ENCODE measurements at regions not wholly inside any gene's neighbourhood (a gene's known extent, or its start where the extent isn't known, plus 50 kb on each side); places are given as distances from the start of the nearest gene placed in this dataset.

DNA sequence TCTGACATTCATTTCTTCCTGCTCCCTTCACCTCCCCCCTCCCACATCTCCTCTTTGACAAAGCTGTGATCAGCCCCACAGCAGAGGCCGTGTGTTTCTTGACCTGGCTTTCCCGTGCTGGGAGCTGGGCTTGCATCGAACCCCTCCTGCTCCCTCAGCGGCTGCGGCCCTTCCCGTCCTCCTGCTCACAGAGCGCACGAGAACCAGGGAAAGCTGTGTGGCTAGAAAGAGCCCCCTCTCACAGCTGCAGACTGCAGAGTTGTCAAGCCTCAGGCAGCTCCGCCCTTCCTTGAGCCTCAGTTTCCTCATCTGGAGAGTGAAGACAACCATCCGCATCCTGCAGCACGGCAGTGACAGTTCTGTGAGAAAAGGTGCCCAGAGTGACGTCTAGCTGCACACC lies 65.7 kb upstream of the GLI2 start:
- no peak for DNase-seq

DNA sequence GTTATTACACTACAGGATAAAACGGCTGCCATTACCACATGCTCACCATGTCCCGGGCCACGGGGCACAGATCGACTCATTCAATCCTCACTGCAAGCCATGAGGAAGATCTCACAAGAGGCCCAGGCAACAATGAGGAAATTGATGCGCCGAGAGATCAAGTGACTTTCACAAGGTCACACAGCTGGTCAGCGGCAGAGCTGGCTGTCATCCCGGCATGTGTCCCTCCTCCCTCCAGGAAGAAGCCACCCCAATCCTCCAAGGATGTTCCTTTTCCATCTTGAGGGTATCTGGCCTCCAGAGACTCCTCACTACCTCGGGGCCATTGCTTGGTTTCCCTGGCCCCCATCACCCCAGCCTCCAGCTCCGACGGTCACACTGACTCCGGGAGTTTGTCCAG lies 65.3 kb upstream of the GLI2 start:
- no peak for DNase-seq

- DNase-seq = no peak
Measured at GRCh38 chr2:120670771-120671480, 64.7 kb upstream of the GLI2 start.

DNA sequence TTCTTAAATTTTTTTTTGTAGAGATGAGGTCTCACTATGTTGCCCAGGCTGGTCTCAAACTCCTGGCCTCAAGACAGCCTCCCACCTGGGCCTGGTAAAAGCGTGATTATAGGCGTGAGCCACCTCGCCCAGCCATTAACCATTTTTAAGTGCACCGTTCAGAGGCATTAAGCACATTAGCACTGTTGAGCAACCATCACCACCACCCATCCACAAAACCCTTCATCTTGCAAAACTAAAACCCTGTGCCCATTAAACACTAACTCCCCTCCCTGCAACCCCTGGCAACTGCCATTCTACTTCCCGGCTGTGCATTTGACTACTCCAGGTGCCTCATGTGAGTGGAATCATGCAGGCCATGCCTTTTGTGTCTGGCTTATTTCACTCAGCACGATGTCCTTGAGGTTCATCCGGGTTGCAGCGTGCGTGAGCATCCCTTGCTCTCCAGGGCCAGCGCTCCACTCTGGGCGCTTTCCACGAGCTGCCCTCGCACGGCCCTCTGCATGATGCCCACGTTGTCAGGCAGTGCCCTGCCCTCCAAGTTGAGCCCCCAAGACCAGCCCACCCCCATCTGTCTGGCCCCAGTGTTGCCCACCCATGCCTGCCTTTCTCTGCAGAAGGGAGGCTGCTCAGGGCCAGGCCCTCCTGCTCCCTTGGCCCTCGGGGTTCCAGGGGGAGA lies 63.0 kb upstream of the GLI2 start:
- no peak for DNase-seq

DNA sequence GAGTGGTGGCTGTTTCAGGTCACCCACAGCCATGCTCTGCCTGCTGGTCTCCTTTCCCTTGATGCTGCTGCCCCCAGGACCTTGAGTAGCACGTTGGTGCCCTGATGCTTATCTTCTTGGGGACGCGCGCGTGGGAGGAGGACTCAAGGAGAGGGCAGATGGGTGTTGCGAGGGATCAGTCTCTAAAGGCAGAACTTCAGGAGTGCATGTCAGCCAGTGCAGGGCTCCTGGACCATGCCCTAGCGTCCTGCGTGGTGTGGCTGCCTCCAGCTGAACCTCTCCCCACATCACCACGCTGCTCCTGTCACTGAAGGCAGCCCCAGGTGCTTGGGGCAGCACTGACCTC lies 62.5 kb upstream of the GLI2 start:
- no peak for DNase-seq

GRCh38 chr2:120673571-120674061 lies 62.1 kb upstream of the GLI2 start:
- DNase-seq = no peak

- no peak for DNase-seq
Measured at GRCh38 chr2:120674246-120675170, 61.2 kb upstream of the GLI2 start.

DNA sequence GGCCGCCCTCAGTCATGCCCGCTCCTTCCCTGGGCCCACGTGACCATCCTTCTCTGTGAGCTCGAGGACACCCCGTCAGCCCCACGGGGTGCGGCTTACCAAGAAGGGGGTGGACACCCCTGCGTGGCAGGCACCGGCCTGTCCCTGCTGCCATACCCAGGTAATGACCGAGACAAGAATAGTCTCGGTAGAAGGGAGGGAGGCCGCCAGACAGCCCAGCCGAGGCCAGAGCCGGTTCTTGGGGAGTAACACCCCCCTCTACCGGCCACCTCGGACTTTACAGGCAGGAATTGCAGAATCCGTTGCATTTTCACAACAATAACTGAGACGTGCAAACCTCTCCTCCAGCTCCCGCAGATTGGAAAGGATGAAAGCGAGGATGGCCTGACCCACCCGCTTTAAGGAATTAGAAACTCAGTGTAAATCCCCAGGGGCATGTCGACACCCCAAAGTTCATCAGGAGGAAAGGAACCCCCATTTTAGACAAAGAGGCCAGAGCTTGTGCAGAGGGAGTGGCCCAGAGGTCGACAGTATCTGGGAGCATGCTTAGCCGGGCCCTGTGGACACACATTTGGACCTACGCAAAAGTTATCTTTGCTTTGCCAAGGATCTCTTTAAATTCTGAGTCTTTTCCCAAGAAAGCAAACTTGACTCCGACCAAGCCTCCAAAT lies 60.1 kb upstream of the GLI2 start:
- DNase-seq = no peak

GRCh38 chr2:120677221-120677620 lies 58.4 kb upstream of the GLI2 start:
- no peak for DNase-seq

DNA sequence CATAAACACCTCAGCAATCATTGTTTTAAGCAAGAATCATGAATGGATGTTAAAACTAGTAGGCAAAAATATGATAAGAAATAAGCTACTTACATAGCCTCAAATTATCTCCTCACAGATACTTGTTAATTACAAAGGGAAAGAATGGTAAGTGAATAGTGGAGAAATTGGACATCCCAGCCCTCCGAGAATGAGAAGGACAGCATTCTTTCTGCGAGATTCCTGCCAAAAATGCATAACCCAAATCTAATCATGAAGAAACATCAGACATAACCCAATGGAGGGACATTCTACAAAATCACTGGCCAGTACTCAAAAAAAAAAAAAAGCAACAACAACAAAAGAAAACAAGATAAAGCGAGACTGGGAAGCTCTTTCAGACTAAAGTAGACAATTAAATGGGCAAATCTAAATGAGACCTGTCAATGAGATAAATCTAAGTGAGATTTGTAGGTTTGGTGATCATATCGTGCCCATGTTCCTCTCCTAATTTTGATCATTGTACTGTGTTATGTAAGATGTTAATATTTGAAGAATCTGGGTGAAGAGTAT lies 57.9 kb upstream of the GLI2 start:
- no peak for DNase-seq

DNA sequence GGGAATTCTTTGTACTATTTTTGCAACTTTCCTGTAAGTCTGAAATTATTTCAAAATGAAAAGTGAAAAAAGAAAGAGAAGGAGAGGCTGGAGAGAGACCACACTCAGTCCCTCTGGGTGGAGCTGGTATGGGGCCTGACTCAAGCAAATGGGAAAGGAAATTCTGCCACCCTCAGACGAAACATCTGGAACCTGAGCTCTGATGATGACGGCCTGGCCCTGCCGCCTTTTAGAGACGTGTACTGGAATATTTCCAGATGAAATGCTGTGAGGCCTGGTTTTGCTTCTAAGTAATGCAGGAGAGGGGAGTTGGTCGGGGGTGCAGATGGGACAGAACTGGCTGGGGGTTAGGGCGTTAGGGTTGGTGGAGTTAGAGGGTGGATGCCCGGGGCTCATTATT lies 57.4 kb upstream of the GLI2 start:
- DNase-seq = no peak

- DNase-seq = no peak
Measured at GRCh38 chr2:120678926-120679325, 56.7 kb upstream of the GLI2 start.

DNA sequence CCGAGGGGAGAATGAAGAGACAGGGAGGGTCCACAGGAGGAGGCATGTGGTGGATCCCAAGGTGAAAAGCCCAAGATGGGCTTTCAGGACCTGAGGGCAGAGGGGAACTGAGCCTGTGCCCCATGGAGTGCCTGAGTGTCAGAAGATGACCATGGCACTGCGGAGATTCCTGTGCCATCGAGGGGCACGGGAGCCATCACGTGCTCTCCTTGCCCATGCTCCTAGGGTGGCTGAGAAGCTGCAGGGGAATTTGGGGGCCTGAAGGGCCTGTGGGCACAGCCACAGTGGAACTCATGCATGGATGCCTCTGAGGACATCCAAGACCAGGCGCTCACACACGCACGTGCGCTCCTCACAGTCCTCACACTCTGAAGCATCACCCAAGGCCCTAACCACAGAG lies 56.1 kb upstream of the GLI2 start:
- no peak for DNase-seq

DNA sequence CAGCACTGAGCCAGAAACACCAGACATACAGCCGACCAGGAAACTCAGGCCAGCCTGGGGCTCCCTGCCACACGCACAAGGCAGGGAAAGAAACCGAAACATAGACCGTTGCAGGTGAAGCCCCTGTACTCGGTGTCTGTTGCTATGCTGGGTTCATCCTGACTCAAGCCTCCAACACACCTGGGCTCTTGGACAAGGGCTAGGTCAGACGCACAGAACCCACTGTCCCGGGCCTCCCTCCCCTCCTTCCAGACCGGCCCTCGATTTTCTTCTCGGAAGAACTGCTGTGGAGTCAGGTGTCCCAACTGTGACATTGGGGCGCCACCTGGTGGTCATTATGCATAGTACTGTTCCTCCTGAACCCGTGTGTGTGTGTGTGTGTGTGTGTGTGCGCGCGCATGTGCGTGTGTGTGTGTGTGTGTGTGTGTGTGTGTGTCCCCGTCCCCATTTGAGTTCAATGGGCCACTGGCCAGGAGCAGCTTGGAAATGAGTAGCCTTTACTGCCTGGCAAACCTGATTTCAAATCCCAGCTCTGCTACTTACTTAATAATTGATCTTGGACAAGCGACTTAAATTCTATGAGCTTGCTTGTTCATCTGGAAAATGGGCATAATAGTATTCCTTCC lies 55.4 kb upstream of the GLI2 start:
- peak; percentile 46 for DNase-seq

- DNase-seq = no peak
Measured at GRCh38 chr2:120681181-120681580, 54.5 kb upstream of the GLI2 start.

DNA sequence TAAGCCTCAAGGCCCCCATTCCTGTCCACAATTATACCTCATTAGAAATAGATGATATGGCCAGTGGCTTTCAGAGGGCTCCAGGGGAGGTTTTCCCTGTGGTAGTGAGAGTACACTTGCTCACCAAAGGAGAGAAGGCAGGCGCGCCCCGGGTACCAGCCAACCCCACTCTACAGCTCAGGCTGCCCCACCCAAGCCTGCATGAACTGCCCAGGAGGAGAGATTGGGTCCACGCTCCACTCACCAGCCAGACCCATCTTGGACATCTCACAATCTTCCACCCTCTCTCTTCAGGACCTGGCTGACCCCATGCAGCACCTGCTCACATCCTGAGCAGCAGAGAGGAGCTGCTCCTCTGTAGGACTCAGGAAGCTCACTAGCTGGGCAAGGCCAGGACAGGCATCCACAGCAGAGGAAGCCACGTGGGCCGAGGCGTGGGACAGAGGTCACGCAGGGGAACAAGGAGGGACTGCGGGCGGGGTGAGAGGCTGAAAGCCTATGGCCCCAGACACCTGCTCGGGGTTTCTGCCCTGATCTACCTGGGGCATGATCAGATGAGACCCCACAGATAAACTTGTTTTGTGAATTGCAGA lies 53.9 kb upstream of the GLI2 start:
- no peak for DNase-seq

GRCh38 chr2:120682654-120683053 lies 53.0 kb upstream of the GLI2 start:
- no peak for DNase-seq

DNA sequence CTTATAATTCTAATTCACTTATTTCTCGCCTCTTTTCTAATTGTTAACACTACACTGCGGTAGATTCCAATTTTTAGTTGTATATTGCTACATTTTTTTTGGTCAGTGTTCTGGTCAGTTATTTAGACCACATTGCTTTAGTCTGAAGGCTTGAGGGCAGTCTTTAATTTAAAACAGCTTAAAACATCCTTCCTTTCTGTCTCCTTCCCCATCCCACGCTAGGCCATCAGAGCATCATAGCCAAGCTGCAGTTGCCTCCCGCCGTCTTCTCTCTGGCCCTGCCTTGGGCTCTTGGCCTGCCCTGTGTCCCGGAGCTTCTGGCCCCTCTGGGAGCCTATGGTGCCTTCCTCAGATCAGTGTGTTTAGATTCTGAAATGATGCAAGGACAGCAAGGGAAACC lies 52.6 kb upstream of the GLI2 start:
- DNase-seq = no peak

GRCh38 chr2:120683701-120684100 lies 52.0 kb upstream of the GLI2 start:
- no peak for DNase-seq

- no peak for DNase-seq
Measured at GRCh38 chr2:120684289-120685065, 51.2 kb upstream of the GLI2 start.
